ENCODE measurements at regions not wholly inside any gene's neighbourhood (a gene's known extent, or its start where the extent isn't known, plus 50 kb on each side); places are given as distances from the start of the nearest gene placed in this dataset. TPM values are rescaled to one million over a fixed set of nuclear protein-coding genes. Genes with fewer than 3 reads are reported as not detected.
"Not testable (repeated sequence)": the region's sequence is repeated elsewhere in the genome, so short reads cannot be mapped to it uniquely, and the experiment has no call there.

- no peaks in the 10 kb centered on the region for H4K20me1 ChIP-seq (ENCODE audit: insufficient read depth, low read depth, low read length)
- no peaks in the 10 kb centered on the region for H3K79me2 ChIP-seq (ENCODE audit: low read length)
- no peak for DNase-seq
- H3K27ac ChIP-seq (ENCODE audit: low read length), result no peak overlapping the region
- H3K4me3 ChIP-seq (ENCODE audit: low read length), result no peak overlapping the region
- H3K4me1 ChIP-seq (ENCODE audit: low read length), result no peaks in the 10 kb centered on the region
- H3K4me2 ChIP-seq (ENCODE audit: low read depth, low read length, poor library complexity, severe bottlenecking), result no peak overlapping the region
- H3K27me3 ChIP-seq (ENCODE audit: low read length), result peaks cover 3% of the 10 kb centered on the region; the same call in 1 of the 2 replicates
- no peak overlapping the region for H3K9ac ChIP-seq (ENCODE audit: low read length)
- H3K36me3 ChIP-seq (ENCODE audit: insufficient read depth, low read length), result no peaks in the 10 kb centered on the region
- no peak overlapping the region for H2AFZ ChIP-seq (ENCODE audit: low read length)
- no peaks in the 10 kb centered on the region for H3K9me3 ChIP-seq (ENCODE audit: low read length)
- H3K9me2 ChIP-seq (replicated peaks; ENCODE audit: insufficient read depth, low read length), result no peaks in the 10 kb centered on the region
Observed at GRCh38 chr11:34728609-34729008, 107.7 kb downstream of the EHF start.

- Histone ChIP-seq H3K27me3 (ENCODE audit: low read length) (peaks cover 3% of the 10 kb centered on the region; the same call in 1 of the 2 replicates), H3K27ac (ENCODE audit: low read length) (no peak overlapping the region), H3K4me3 (ENCODE audit: low read length) (no peak overlapping the region), H3K36me3 (ENCODE audit: insufficient read depth, low read length) (no peaks in the 10 kb centered on the region), H3K9me2 (replicated peaks; ENCODE audit: insufficient read depth, low read length) (no peaks in the 10 kb centered on the region), H4K20me1 (ENCODE audit: insufficient read depth, low read depth, low read length) (no peaks in the 10 kb centered on the region), H3K4me2 (ENCODE audit: low read depth, low read length, poor library complexity, severe bottlenecking) (no peak overlapping the region), H3K79me2 (ENCODE audit: low read length) (no peaks in the 10 kb centered on the region), H3K9ac (ENCODE audit: low read length) (no peak overlapping the region), H3K9me3 (ENCODE audit: low read length) (no peaks in the 10 kb centered on the region), H2AFZ (ENCODE audit: low read length) (no peak overlapping the region), H3K4me1 (ENCODE audit: low read length) (no peaks in the 10 kb centered on the region)
- DNase-seq, result no peak
Observed at GRCh38 chr11:34727228-34727737, 106.4 kb downstream of the EHF start.

GRCh38 chr11:34724973-34725372 lies 104.1 kb downstream of the EHF start:
- no peak for DNase-seq
- Histone ChIP-seq H3K4me3 (ENCODE audit: low read length) (no peak overlapping the region), H3K9me3 (ENCODE audit: low read length) (no peaks in the 10 kb centered on the region), H3K4me2 (ENCODE audit: low read depth, low read length, poor library complexity, severe bottlenecking) (no peak overlapping the region), H3K9me2 (replicated peaks; ENCODE audit: insufficient read depth, low read length) (no peaks in the 10 kb centered on the region), H2AFZ (ENCODE audit: low read length) (no peak overlapping the region), H3K79me2 (ENCODE audit: low read length) (no peaks in the 10 kb centered on the region), H3K4me1 (ENCODE audit: low read length) (no peaks in the 10 kb centered on the region), H3K9ac (ENCODE audit: low read length) (no peak overlapping the region), H4K20me1 (ENCODE audit: insufficient read depth, low read depth, low read length) (no peaks in the 10 kb centered on the region), H3K27ac (ENCODE audit: low read length) (no peak overlapping the region), H3K27me3 (ENCODE audit: low read length) (peaks cover 3% of the 10 kb centered on the region; the same call in 1 of the 2 replicates), H3K36me3 (ENCODE audit: insufficient read depth, low read length) (no peaks in the 10 kb centered on the region)

- Histone ChIP-seq H3K9me3 (ENCODE audit: low read length) (no peaks in the 10 kb centered on the region), H3K36me3 (ENCODE audit: insufficient read depth, low read length) (no peaks in the 10 kb centered on the region), H2AFZ (ENCODE audit: low read length) (no peak overlapping the region), H3K79me2 (ENCODE audit: low read length) (no peaks in the 10 kb centered on the region), H3K9ac (ENCODE audit: low read length) (no peak overlapping the region), H3K4me3 (ENCODE audit: low read length) (no peak overlapping the region), H3K4me2 (ENCODE audit: low read depth, low read length, poor library complexity, severe bottlenecking) (no peak overlapping the region), H3K27me3 (ENCODE audit: low read length) (peaks cover 3% of the 10 kb centered on the region; the same call in 1 of the 2 replicates), H3K4me1 (ENCODE audit: low read length) (no peaks in the 10 kb centered on the region), H3K27ac (ENCODE audit: low read length) (no peak overlapping the region), H3K9me2 (replicated peaks; ENCODE audit: insufficient read depth, low read length) (no peaks in the 10 kb centered on the region), H4K20me1 (ENCODE audit: insufficient read depth, low read depth, low read length) (no peaks in the 10 kb centered on the region)
- no peak for DNase-seq
Observed at GRCh38 chr11:34721646-34722045, 100.8 kb downstream of the EHF start.

- no peak overlapping the region for H3K27ac ChIP-seq (ENCODE audit: low read length)
- H3K4me3 ChIP-seq (ENCODE audit: low read length), result no peak overlapping the region
- H3K36me3 ChIP-seq (ENCODE audit: insufficient read depth, low read length), result no peaks in the 10 kb centered on the region
- H3K79me2 ChIP-seq (ENCODE audit: low read length), result no peaks in the 10 kb centered on the region
- no peak overlapping the region for H2AFZ ChIP-seq (ENCODE audit: low read length)
- no peaks in the 10 kb centered on the region for H3K9me2 ChIP-seq (replicated peaks; ENCODE audit: insufficient read depth, low read length)
- no peaks in the 10 kb centered on the region for H4K20me1 ChIP-seq (ENCODE audit: insufficient read depth, low read depth, low read length)
- peaks cover 3% of the 10 kb centered on the region; the same call in 1 of the 2 replicates for H3K27me3 ChIP-seq (ENCODE audit: low read length)
- H3K9ac ChIP-seq (ENCODE audit: low read length), result no peak overlapping the region
- DNase-seq, result no peak
- H3K4me1 ChIP-seq (ENCODE audit: low read length), result no peaks in the 10 kb centered on the region
- H3K4me2 ChIP-seq (ENCODE audit: low read depth, low read length, poor library complexity, severe bottlenecking), result no peak overlapping the region
- no peaks in the 10 kb centered on the region for H3K9me3 ChIP-seq (ENCODE audit: low read length)
Observed at GRCh38 chr11:34719303-34719848, 98.5 kb downstream of the EHF start.

- not testable (repeated sequence) for H3K4me1 ChIP-seq (ENCODE audit: low read length); H3K79me2 ChIP-seq (ENCODE audit: low read length); H3K4me3 ChIP-seq (ENCODE audit: low read length); H4K20me1 ChIP-seq (ENCODE audit: insufficient read depth, low read depth, low read length); DNase-seq; H3K9me3 ChIP-seq (ENCODE audit: low read length); H2AFZ ChIP-seq (ENCODE audit: low read length); H3K27ac ChIP-seq (ENCODE audit: low read length); H3K4me2 ChIP-seq (ENCODE audit: low read depth, low read length, poor library complexity, severe bottlenecking); H3K27me3 ChIP-seq (ENCODE audit: low read length); H3K9ac ChIP-seq (ENCODE audit: low read length); H3K36me3 ChIP-seq (ENCODE audit: insufficient read depth, low read length); H3K9me2 ChIP-seq (replicated peaks; ENCODE audit: insufficient read depth, low read length)
Observed at GRCh38 chr11:34713631-34714030, 92.7 kb downstream of the EHF start.

Small RNAs in the stretch of these regions (small RNA-seq; reads per million reads assigned to genes)
- not detected for gene AL359999.1

All from Karpas-422 (cell line).